ENCODE measurements at regions not wholly inside any gene's neighbourhood (a gene's known extent, or its start where the extent isn't known, plus 50 kb on each side); places are given as distances from the start of the nearest gene placed in this dataset.

DNA sequence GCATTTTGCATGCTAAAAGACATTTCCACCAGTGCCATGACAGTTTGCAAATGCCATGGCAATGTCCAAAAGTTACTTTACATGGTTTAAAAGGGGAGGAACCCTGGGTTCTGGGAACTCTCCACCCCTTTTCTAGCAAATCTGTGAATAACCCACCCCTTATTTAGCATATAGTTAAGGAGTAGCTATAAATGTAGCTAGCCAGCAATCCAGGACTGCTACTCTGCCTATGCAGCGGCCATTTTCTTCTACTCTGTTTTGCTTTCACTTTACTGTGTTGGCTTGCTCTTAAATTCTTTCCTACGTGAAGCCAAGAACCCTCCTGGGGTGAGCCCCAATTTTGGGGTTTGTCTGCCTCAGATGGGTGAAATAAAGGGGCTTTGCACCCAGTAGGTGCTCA lies 141.0 kb downstream of the PTPN11 start:
- DNase-seq: no peak

DNA sequence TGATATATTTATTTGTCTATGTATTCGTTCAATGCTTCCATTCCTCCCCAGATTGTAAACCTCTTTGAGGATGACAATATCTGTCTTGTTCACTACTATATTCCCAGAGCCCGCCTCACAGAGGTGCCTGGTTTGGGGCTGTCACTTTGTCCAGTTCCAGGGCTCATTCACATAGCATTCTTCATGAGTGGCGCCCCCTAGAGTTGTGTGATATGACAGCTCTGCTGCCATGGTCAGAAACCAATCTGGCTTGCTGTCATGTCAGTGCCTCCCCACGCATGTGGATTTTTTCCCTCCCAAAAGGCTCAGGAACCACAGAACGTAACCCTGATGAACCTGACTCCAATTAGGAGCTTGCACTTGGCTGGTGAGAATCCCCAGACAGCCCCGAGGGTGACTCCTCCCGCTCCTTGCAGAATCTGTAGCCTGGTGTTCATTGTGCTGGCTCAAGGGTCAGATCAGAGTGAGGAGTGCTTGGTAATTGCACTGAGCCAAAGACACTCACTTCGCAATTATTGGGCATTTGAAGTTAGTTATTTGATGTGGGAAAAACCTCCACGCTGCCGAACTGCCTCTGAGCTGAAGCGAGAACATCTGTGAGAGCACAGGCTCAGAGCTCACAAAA lies 145.5 kb downstream of the PTPN11 start:
- no peak for DNase-seq

DNA sequence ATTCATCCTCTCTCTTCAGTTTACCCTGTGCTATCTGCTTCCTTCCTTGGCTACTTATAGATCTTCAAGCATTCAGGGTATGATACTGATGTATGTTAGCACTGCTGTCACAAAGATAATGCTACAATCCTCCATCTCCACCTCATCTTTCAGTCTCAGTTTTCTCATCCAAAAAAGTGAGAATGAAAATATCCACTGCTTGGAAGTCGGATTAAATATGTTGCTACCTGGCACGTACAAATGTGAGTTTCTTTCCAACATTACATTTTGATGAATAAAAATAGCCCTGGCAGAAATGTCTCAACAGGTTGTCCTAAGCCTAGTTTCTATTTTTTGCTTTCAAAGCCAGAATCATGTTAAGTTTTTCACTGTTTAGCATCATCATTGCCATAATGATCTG lies 149.9 kb downstream of the PTPN11 start:
- no peak for DNase-seq

DNA sequence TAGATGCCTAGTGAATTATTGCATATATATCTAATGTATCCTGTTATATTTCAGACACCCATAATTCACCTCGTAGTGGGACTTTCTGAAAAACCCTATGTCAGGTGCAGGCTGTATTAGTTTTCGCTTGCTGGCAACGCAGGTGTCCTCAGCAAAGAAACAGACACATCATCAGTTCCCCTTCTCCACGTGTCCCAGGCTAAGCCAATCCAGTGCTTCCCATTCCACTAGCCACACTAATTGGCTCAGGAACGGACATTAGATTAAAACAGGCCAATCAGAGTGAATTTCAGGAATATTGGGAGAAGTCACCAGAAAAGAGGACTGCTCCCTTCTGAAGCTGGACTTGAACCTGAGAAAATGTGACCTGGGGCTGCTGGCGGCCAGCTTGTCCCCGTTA lies 151.3 kb downstream of the PTPN11 start:
- DNase-seq: no peak

DNA sequence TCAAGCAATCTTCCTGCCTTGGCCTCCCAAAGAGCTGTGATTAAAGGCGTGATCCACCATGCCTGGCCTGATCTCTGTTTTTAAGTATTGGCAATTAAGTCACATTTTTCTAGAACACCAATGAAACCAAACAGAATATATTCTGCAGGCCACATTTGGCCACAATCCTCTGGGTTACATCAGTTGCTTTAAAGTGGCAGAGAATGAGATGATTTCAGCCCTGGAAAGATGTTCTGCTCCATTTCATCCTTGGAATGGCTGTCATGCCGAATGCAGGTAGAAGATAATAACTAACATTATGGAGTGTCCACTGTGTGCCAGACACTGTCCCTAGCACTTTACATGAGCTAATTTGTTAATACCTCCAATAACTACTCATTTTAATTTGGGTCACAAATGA lies 154.4 kb downstream of the PTPN11 start:
- no peak for DNase-seq

DNA sequence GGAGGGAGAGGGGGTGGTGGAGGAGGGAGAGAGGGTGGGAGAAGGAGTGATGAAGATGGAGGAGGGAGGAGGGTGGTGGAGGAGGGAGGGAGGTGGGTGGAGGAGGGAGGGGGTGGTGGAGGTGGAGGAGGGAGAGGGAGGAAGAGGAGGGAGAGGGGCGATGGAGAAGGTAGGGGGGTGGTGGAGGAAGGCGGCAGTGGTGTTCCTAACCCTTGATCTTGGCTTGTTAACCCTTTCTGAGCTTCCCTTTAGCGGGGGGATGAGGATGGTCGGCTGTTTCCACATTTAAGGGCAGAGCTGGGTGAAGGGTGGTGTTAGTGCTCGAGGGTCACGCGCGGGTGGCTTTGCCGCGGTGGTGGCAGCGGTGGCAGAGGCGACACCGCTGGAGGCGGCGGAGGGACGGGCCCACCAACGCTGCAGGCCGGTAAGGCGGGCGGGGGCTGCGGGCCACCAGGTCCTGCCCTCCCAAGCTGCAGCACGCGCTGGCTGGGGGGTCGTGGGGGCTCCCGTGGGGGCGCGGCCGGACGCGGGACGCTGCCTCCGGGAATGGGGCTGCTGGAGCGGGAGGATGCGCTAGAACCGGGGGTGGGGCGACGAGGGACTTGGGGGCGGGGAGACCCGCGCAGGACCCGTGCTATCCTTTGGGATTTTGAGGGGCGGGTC lies 156.3 kb downstream of the PTPN11 start:
- DNase-seq: no peak

DNA sequence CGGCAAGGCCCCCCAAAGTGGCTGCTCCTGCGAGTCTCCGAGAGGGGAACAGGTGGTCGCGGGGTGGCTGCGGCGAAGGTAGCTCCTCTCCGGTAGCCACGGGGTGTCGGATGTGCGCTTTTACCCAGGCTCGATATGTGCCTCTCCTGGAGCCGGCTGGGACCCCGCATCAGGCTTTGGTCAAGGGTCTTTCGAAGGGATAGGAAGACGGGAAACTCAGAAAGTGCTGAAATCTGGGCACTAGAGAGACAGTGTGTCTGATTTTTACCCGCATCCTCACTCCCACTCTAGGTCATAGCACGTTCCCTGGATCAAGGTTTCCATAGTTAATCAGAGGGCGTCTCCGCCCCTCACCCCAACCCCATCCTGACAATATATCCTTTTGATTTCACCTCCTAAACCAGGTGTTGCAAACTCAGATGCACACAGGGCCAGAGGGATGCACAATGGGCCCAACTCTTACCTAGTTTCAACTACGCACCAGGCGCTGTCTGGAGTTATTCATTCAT lies 156.9 kb downstream of the PTPN11 start:
- DNase-seq: no peak

DNA sequence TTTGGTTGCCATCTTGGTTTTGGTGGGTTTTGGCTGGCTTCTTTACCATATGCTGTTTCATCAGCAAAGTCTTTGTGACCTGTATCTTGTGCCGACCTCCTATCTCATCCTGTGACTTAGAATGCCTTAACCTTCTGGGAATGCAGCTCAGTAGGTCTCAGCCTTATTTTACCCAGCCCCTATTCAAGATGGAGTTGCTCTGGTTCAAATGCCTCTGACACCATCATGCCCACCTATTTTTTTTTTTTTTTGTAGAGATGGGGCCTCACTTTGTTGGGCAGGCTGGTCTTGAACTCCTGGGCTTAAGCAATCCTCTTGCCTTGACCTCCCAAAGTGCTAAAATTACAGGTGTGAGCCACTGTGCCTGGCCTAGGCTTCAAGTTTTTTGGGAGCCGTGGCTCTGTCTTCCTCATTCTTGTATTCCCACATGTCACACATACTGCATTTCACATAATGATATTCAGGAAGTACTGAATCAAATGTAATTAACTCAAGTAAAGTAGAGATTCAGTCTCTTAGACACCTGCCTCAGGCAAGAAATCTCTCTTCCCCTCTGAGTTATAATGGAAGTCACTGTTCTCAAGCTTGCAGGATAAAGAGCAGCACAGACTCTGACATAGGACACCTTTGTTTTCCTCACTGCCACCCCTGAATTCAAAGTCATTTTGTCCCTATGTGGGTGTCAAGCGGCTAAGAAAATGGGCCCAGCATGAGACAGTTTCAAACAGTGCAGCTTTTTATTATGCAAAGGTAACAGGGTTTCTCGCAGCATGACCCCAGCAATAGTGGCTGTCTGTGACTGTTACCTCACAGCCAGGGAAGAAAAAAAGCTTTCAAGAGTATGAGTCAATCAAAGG lies 159.0 kb downstream of the PTPN11 start:
- DNase-seq: no peak

DNA sequence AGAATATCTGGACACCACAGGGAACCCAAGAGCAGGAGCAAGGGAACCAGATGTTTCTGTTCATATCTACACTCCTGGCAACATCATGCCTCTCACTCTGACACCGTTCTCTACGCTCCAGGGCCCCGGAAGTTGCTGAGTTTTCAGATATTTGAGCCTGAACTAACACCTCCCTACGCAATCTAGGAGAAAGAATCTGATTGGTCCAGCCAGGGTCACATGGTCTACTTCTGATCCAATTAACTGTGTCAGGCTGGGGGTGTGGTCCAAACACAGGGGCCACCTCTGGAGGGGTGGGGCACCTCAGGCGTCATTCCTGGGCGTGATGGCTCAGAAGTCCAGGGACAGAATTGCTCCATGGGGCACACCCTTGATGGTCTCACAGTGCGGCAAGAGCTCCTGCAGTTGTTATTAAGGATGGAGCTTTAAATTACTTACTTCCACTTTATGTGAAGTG lies 165.5 kb downstream of the PTPN11 start:
- no peak for DNase-seq

DNA sequence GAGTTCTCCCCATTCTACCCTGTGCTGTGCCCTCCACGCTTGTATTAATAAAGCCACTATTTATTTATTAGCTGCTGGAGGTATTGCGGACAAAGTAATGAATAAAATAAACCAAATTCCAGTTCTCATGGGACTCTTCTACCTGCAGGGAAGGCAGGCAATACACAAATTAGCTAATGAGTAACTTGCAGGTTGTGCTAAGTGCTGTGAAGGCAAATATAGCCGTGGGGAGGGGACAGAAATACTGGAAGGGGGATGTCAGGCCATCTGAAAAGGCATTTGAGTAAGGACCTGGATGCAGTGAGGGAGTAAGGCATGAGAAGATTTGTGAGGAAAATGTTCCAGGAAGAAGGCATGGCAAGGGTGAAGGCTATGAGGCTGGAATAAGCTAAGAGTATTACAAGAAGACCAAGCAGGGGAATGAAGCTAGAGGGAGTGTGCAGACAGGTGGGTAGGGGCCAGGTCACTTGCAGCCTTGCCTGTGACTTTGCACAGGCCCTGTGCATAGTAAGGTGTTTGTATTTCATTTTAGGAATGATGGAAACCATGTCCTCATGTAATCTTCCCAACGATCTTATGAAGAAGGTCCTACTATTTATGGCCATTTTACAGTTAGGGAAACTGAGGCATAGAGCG lies 167.5 kb downstream of the PTPN11 start:
- no peak for DNase-seq

DNA sequence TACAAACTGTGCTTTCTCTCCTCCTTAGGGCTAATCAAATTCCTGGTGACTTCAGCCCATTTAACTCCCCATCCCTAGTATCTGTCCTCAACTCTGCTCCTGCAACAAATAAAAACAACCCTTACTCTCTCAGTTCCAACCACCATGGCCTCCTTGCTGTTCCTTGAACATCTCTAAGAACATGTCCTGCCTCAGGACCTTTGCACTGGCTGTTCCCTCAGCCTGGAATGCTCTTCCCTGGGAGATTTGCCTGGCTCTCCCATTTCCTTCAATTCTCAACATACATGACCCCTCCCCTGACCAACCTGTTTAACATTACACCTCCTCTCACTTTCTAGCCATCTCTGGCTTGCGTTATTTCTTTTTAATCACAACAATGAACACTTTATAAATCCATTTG lies 170.5 kb downstream of the PTPN11 start:
- no peak for DNase-seq

DNA sequence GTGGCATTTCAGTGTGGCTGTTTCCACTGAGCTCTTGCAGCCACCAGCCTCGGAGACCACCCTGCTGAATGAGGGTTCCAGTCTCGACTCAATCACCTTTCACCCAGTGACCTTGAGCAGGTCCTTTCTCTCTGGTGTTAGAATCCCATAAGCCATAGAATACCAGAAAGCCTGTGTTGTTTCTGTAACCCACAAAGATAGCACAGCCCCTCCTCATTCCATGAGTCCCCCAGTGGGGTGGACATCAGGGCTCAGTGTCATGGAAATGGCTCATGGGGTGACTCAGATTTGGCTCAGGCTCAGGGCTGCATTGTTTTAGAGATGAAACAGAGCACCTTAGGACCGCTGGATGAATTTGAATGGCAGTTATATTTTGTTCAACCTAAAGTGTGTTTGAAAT lies 171.5 kb downstream of the PTPN11 start:
- DNase-seq: no peak

DNA sequence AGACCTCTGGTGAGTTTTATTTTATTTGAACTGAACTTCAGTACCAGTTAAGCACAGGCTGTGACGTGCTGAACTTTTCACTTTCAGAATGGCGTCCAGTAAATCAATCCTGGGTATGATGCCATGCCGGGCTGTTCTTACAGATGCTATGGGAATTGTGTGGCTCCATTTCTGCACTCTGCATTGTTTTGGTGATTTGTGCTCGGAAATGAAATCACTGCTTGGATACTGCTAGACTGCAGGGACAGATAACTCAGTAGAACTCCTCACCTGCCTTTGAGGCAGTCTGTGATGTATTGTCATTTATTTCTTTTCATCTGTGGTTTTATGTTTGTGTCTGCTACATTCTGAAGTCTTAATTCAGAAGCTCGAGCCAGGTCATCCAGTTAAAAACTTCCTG lies 172.7 kb downstream of the PTPN11 start:
- no peak for DNase-seq

DNA sequence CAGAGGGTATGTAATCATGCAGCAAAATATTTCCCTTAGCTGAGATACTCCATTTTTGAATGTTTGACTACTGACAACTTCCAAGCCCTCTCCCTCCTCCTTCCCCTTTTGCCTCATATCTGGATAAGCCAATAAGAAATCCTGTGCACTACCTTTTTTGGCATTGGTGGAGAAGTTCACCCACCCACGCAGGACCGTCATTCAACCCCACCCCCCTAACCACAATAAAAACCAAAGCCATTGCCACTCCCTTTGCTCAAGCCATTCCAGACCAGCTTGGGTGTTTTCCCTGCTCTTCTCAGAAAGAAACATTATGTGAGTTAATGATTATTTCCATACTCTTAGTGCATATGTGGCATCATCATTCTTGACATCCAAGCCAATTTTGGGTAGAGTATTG lies 176.7 kb downstream of the PTPN11 start:
- no peak for DNase-seq

DNA sequence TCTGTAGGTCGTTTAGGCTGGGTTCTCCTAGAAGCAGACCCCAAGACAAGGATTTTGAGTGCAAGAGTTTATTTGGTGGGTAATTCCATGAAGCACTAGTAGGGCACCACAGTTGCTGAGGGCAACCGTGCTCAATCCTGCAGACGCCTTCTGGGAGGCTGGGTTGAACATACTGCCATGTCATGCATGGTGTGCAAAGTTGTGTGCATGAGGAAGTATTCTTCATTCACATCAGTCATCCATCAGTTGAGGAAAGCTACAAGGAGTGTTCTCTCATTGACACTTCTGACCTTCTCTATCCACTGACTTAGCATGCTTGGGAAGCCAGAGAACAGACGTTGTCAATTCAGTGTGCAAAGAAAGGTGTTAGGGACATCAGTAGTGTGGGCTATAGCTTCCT lies 179.2 kb downstream of the PTPN11 start:
- DNase-seq: no peak

DNA sequence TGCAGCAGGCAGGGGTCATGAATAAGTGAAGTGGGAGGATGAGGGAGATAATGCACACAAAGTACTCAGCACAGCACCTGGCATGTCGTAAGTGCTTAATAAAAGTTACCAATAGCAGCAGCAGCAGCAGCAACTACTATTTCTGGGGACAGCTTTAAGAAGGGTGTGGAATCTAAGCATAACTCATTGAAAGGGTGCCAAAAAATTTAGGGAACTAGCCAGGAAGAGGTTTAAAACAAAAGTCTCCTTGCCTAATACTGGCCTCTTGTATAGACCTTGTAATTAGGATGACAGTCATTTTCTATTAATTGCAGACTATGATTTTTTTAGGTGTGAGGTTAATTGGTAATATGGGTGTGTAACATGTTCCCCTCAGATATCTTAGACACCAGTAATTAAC lies 179.9 kb downstream of the PTPN11 start:
- no peak for DNase-seq

DNA sequence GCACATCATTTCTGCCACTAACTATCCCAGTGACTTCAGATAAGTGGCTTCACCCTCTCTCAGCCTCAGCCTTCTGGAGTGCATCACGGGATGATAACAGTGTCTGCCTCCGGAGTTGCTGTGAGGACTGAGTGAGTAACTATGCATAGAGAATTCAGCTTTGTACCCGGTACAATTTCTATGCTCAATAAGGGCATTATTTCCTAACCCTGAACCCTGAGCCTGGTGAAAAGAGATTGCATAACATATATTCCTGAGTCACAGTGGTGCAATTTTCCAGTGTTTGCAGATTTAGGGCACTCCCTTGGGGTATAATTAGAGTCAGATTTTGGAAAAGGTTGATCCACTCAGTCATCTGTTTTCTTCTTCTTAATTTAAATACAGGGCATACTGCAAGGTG lies 181.1 kb downstream of the PTPN11 start:
- DNase-seq: no peak

DNA sequence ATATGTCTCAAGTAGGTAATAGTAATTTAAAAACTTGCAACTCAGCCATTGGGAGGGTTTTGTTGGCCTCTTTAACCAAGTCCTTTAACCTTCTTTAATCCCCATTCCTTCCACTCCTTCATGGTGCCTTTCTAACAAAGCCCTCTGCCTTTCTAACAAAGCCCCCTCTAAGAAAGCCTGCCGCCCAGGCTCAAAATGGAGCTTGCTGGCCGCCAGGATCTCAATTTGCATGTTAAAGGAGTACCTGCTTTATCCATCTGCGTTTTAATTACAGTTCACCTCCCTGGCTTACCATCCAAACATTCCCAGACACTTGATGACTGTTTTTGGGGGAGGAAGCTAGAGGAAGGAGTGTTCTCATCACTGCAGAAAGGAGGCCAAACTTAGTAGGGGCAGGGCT lies 183.4 kb downstream of the PTPN11 start:
- no peak for DNase-seq

DNA sequence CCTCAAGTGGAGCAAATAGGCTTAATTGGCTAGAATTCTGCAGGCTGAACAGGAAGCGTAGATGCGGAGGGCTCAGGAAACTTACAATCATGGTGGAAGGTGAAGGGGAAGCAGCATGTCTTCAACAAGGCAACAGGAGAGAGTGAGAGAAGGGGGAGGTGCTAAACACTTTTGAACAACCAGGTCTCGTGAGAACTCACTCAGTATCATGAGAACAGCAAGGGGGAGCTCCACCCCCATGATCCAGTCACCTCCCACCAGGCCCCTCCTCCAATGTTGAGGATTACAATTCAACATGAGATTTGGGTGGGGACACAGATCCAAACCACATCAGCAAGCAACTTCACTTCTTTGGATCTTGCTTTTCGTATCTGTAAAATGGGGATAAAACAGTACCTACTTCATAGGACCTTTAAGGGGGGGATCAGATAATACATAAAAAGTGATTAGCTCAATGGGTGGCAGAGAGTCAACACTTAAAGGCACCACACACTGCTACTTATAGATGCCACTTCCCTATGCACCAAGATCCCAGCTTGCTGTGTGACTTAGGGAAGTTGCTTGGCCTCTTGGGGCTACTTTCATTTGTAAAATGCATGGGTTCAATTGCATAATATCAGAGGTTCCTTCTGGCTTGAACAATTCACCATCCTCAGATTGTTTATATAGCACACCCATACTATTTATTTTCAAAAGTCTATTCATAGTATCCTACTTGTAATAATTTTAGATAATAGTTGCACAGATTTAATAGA lies 184.8 kb upstream of the RPH3A start:
- no peak for DNase-seq

DNA sequence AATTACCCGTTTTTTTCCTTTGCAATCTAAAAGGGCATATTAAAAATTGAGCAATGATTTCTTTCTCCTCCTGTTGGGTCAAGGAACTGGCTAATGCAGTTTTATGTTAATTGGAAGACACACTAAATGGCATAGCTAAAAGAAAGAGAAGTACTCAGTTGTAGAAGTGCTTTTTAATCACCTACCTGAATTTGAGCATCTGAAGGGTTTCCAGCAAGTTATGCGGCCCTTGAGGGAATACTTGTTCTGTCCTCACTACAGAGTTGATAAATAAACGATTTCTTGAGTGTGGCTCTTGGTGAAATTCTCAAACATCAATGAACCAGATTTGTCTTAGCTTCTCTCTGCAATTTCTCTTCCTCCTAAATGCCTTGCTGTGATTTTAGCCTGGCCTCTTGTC lies 184.1 kb upstream of the RPH3A start:
- DNase-seq: no peak

DNA sequence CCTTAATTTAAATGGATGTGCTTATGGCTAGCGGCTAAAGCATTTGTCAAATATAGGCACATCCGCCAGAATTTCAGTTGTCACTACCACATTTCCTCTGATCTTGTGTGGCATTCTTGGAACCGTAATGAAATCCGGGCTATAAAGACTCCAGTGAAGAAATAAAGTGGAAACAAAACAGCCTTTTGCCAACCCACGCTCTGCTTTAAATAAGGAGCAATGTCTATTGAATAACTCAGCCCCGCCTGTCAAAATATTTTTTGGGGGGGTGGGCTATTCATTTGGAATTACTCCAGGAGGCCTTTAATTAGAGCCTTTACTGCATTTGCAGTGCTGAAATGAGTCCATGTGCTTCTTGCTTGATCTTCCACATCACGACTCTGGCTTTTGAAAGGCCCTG lies 179.6 kb upstream of the RPH3A start:
- no peak for DNase-seq

DNA sequence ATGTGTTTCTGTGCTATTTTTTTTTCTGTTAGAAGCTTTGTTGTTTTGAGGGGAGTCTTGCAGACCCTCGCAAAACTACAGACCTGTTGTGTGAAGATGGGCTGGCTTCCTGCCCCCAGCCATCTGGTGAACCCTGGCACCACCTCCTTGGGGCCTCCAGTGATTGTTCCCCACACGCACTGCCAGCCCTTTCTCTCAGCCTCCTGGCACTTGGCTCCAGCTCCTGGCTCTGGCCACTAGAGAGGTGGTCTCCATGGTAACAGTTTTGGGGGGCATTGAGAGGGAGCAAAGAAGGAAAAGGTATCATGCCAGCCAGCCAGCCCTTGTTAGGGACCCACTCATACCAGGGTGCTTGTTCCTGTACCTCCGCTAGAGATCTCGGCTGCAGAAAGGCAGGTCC lies 176.4 kb upstream of the RPH3A start:
- no peak for DNase-seq

Measured in cerebellar nuclear complex (tissue), 1 donor.